Colonic mucosa (tissue), 4 donors: ENCODE measurements at regions not wholly inside any gene's neighbourhood (a gene's known extent, or its start where the extent isn't known, plus 50 kb on each side); places are given as distances from the start of the nearest gene placed in this dataset.

Source experiments
- DNase-seq: peaks from one replicate; pipeline ENCODE4 v3.0.0-alpha.2; 2020
- H3K27ac ChIP-seq: fragments of 200-600 bp; one replicate; pipeline ENCODE4 v1.8.0; 2021
- H3K27me3 ChIP-seq: fragments of 200-600 bp; one replicate; pipeline ENCODE4 v1.8.0; 2021
- H3K36me3 ChIP-seq: fragments of 200-600 bp; one replicate; pipeline ENCODE4 v1.8.0; 2021
- H3K4me1 ChIP-seq: fragments of 200-600 bp; one replicate; pipeline ENCODE4 v1.8.0; 2021; ENCODE audit warnings: mild to moderate bottlenecking
- H3K4me3 ChIP-seq: fragments of 200-600 bp; one replicate; pipeline ENCODE4 v1.8.0; 2021
- H3K9ac ChIP-seq, 2 donors: one replicate each; pipeline ENCODE4 v1.7.0; 2013; ENCODE audit warnings: control low read depth in 2 of 2, low read depth in 2 of 2, low read length in 2 of 2
- H3K9me3 ChIP-seq: fragments of 200-600 bp; one replicate; pipeline ENCODE4 v1.8.0; 2021
- intact Hi-C: fragments of 100-400 bp; cut with DNase I; formaldehyde crosslinking; loops from one replicate; pipeline ENCODE4 v1.14.1; 2022
- TF ChIP-seq, protein P1 (sequence below): fragments of 200-600 bp; IDR thresholded peaks from one replicate; pipeline ENCODE4 v1.8.0; 2022; ENCODE audit warnings: antibody characterized with exemption, mild to moderate bottlenecking
- donor health status: healthy.
- donor health status: DM: no; HTN: no; CAD: no.
- donor health status: DM: no; HTN: no; CAD: no.

- Histone ChIP-seq H3K27me3 (no peaks in the 10 kb centered on the region), H3K4me3 (no peak overlapping the region), H3K27ac (no peak overlapping the region), H3K4me1 (no peaks in the 10 kb centered on the region), H3K9me3 (no peaks in the 10 kb centered on the region), H3K9ac (no peak overlapping the region), H3K36me3 (no peaks in the 10 kb centered on the region)
- intact Hi-C loops = no loop called here
- TF ChIP-seq, protein P1, sequence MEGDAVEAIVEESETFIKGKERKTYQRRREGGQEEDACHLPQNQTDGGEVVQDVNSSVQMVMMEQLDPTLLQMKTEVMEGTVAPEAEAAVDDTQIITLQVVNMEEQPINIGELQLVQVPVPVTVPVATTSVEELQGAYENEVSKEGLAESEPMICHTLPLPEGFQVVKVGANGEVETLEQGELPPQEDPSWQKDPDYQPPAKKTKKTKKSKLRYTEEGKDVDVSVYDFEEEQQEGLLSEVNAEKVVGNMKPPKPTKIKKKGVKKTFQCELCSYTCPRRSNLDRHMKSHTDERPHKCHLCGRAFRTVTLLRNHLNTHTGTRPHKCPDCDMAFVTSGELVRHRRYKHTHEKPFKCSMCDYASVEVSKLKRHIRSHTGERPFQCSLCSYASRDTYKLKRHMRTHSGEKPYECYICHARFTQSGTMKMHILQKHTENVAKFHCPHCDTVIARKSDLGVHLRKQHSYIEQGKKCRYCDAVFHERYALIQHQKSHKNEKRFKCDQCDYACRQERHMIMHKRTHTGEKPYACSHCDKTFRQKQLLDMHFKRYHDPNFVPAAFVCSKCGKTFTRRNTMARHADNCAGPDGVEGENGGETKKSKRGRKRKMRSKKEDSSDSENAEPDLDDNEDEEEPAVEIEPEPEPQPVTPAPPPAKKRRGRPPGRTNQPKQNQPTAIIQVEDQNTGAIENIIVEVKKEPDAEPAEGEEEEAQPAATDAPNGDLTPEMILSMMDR = no peak
- DNase-seq = no peak
Measured at GRCh38 chr14:22479132-22479531, 109.9 kb downstream of the DAD1 start.

DNA sequence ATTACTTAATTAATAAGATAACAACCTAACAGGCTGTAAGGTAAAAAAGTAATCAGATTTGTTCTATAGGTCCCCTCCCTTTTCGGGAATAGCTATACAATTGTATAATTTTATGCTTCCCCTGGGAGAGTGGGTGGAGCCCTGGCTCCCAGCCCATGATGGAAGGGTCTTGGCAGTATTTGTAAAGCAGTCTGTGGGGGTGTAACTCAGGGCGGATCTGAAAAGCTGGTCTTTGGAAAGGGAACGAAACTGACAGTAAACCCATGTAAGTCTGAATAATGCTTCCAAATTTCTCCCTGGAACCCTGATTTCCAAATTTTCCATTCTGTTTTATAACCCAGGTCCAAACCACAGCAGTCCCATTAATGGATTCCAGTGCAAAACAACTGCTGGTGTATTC, 110.4 kb downstream of the DAD1 start:
- Histone ChIP-seq H3K27me3 (no peaks in the 10 kb centered on the region), H3K4me3 (no peak overlapping the region), H3K27ac (no peak overlapping the region), H3K4me1 (no peaks in the 10 kb centered on the region), H3K9ac (no peak overlapping the region), H3K36me3 (no peaks in the 10 kb centered on the region), H3K9me3 (no peaks in the 10 kb centered on the region)
- no peak for DNase-seq
- intact Hi-C loops = no loop called here
- TF ChIP-seq, protein P1 = no peak

DNA sequence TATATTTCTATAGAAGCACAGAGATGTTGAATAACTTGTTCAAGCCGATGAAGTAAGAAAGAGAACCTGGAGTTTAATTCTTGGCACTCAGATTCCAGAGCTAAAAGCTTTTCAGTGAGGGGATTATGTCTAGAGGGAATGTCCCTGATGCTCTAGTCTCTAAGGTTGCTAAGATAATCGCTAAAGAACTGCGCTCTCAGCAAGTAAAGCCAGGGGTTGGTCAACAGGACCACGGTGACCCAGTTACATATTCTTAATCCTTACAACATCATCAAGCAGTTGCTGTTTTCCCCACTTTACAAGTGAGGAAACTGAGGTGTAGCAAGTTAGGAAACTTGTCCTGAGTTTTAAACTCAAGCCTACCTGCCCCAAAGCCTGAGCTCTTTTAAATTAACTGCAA, 110.8 kb downstream of the DAD1 start:
- H3K9ac ChIP-seq = no peak overlapping the region
- no peak for DNase-seq
- no peak overlapping the region for H3K4me3 ChIP-seq
- no peaks in the 10 kb centered on the region for H3K36me3 ChIP-seq
- no peaks in the 10 kb centered on the region for H3K4me1 ChIP-seq
- TF ChIP-seq, protein P1 = no peak
- intact Hi-C loops = no loop called here
- H3K27ac ChIP-seq = no peak overlapping the region
- H3K9me3 ChIP-seq = no peaks in the 10 kb centered on the region
- no peaks in the 10 kb centered on the region for H3K27me3 ChIP-seq

DNA sequence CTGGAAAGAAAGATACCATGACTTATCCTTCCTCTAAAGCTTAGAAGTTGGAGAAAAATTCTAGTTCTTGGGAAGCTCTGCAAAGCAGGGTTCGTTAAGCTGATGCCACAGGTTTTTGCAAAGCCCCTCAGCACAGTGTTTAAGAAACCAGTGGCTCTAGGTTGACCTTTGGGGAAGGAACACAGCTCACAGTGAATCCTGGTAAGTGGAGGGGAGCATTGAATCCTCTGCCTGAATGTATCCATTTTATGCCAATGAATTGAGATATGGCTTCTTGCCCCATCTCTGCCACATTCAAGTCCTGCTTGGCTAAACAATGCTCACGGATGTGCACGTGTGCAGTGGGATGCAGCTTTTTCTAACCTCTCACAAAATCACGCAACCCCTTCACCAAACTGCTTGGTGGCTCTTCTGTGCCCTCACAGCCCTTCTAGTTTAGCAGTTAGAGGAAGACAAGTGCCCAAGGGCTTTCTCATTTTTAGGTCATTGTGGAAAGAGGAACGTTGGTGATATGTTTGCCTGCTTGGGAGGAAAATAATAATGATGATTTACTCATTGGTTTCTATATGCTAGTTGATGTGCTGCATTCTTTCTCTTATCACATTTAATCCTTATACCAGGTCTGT, 111.3 kb downstream of the DAD1 start:
- Histone ChIP-seq H3K27me3 (no peaks in the 10 kb centered on the region), H3K27ac (no peak overlapping the region), H3K9me3 (no peaks in the 10 kb centered on the region), H3K4me1 (no peaks in the 10 kb centered on the region), H3K4me3 (no peak overlapping the region), H3K9ac (no peak overlapping the region), H3K36me3 (no peaks in the 10 kb centered on the region)
- no peak for DNase-seq
- TF ChIP-seq, protein P1 = no peak
- intact Hi-C loops = no loop called here

DNA sequence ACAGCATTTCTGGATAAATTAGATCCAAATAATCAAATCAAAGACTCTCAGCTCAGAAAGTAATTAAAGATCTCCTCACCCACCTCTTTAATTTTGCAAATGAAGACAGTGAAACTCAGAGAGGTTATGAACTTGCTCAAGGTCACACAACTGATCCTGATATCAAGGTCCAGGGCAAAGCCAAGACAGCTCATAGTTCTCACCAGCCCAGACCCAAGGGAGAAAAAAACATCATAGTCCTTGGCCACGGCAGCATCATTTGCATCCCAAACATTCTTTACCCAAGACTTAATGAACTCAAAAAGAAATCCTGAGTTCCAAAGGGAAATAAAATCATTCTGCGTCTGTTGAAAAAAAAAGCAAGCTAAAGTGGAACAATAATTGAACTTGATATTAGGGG, 112.1 kb downstream of the DAD1 start:
- H3K36me3 ChIP-seq = no peaks in the 10 kb centered on the region
- no peak for DNase-seq
- no peak overlapping the region for H3K9ac ChIP-seq
- H3K27me3 ChIP-seq = no peaks in the 10 kb centered on the region
- no peak overlapping the region for H3K4me3 ChIP-seq
- H3K27ac ChIP-seq = no peak overlapping the region
- H3K4me1 ChIP-seq = no peaks in the 10 kb centered on the region
- intact Hi-C loops = no loop called here
- TF ChIP-seq, protein P1 = no peak
- H3K9me3 ChIP-seq = no peaks in the 10 kb centered on the region
